Lung microvascular endothelial cell (primary cell): ENCODE measurements at regions not wholly inside any gene's neighbourhood (a gene's known extent, or its start where the extent isn't known, plus 50 kb on each side); places are given as distances from the start of the nearest gene placed in this dataset.
"Not testable (repeated sequence)": the region's sequence is repeated elsewhere in the genome, so short reads cannot be mapped to it uniquely, and the experiment has no call there.

ENCODE experiments used
- DNase-seq, 2 donors: peaks; one replicate each; pipeline versions ENCODE4 v3.0.0 to v3.0.0-alpha.2; 2010; ENCODE audit warnings: low read depth in 2 of 2

DNA sequence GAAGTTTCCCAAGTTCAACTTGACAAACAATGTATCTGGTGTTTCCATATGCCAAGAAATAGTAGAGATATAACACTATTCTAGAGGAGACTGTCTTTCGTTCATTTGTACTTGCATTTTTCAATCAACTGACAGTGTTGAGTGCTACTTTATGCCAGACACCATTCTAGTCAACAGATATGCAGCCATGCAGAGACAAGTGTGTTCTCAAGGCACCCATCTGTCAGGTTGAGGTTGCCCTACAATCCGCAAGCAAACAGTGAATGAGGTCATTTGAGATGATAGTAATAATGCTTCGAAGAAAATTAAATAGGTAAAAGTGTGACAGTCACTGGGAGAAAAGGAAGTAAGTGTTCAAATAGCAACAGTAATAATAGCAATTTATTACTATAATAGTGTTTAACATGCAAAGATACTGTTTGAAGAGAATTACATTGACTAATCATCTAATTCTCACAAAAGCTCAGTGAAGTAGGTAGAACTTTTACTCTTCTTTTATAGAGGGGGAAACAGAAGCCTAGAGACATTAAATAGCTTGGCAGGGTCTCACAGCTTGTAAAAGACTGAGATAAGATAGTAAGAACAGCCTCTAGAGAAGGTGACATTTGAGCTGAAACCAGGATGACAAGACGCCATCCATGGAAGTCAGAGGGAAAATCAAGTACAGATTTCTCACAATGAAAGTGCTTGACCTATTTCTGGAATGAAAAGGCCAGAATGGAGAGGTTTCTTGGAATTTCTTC, 936.9 kb downstream of the SORCS3 start:
- DNase-seq: no peak

GRCh38 chr10:105559333-105560097, 918.4 kb downstream of the SORCS3 start:
- no peak for DNase-seq

GRCh38 chr10:105550453-105550852, 909.4 kb downstream of the SORCS3 start:
- DNase-seq: not testable (repeated sequence)

DNA sequence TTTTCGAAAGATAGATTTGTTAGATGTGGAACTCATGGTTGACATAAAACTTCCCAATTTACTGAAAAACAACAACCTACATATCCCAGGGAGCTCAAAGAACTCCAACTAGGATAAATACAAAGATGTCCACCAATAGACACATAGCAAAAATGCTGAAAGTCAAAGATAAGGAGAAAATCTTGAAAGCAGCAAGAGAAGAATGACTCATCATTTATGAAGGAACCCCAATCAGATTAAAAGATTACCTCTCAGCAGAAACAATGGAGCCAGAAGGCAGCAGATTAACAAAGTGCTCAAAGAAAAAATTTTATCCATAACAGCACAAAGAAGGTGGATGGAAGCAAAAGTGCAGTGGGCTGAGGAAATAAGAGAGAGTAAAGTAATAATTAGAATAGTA, 908.6 kb downstream of the SORCS3 start:
- no peak for DNase-seq

DNA sequence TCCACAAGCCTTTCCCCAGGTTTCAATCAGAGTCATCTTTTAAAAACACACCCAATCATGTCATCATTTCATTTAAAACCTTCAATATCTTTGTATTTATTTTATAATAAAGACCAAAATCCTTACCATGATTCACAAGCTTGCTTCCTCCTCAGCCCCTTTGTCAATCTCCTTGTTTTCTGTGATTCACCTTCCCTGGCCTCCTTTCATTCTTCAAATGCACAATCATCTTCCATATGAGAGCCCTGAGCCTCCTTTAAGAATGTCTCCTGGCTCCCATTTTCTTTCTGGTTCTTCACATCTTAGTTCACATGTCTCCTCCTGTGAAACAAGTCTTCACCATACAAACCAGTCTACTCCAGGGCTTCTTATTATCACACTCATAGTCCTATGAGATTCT, 904.0 kb downstream of the SORCS3 start:
- DNase-seq: no peak

DNA sequence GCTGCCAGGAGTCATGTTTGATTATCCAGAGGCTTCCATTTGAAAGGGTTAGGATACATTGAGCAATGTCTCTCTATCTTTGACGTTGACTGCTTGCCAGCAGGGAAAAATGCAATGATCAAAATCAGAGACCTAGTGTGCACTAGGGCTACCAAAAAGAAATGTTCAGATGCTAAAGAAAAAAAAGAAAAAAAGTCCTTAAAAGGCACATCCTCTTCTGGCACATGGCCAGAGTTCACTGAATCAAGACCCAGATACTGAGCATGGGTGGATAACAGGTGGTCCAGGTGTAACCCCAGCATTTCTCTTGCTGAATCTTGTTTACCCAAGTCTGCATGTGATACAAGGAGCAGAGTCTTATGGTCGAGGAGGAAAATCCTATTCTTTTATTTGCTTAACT, 899.3 kb downstream of the SORCS3 start:
- no peak for DNase-seq

DNA sequence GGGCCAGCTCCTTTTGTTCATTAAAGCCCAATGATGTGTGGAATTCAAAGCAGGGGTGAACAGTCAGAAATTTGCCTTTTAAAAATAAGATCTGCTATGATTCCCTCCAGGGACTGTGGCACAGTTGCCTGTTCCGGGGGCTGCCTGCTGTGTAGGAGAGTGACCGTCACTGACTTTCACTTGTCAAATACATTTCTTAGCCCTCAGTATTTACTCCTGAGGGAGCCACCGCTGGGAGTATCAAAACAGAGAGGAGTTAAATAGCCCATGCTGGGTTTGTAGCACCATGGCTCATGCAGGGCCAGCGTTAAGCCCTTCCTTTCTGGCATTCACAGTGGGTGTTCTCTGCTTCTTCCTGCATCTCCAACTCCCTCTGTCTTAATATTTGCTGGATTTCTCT, 897.8 kb downstream of the SORCS3 start:
- no peak for DNase-seq

GRCh38 chr10:105535478-105535877, 894.4 kb downstream of the SORCS3 start:
- no peak for DNase-seq

DNA sequence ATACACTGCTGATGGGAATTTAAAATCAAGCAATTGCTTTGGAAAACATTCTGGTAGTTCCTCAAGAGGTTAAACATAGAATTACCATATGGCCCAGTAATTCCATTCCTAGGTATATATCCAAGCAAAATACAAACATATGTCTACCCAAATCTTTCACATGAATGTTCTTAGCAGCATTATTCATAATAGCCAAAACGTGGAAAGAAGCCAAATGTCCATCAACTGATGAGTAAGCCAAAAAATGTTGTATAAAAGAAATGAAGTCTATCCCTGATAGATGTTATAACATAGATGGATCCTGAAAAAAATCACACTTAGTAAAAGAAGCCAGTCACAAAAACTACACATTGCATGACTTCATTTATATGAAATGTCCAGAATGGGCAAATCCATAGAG, 893.0 kb downstream of the SORCS3 start:
- DNase-seq: no peak

GRCh38 chr10:105516511-105516910, 875.4 kb downstream of the SORCS3 start:
- DNase-seq: no peak

- no peak for DNase-seq
Measured at GRCh38 chr10:105514106-105514505, 873.0 kb downstream of the SORCS3 start.

DNA sequence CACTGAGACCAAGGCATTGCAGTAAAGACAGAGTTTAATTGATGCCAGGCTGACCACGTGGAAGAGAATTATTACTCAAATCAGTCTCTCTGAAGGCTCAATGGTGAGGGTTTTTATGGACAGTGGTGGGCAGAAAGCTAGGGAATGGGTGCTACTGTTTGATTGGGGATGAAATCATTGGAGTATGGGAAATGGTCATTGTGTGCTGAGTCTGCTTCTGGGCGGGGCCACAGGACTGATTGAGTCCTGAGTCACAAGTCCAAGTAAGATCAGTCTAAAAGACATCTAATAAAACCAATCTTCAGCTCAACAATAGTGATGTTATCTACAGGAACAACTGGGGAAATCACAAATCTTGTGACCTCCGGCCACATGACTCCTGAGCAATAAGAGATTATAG, 868.4 kb downstream of the SORCS3 start:
- no peak for DNase-seq

- no peak for DNase-seq
Measured at GRCh38 chr10:105506262-105506661, 865.2 kb downstream of the SORCS3 start.

DNA sequence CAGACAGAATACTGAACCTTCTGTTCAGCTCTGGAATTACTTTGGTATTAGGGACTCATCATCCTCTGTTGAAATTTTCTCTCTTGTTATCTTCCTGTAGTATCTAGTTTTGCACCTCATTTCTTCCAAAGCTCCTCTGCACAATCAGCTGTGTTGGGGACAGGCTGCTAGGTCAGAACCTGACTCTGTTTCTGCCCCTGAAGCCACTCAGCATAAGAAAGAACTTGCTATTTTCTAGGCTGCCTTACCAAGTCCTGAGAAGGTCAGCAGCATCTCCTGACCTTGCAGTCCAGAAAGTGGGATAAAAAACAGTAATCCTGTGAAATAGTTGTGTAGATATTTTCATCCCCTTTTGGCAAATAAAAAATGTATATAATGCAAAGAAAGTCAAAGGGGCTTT, 862.6 kb downstream of the SORCS3 start:
- DNase-seq: no peak

DNA sequence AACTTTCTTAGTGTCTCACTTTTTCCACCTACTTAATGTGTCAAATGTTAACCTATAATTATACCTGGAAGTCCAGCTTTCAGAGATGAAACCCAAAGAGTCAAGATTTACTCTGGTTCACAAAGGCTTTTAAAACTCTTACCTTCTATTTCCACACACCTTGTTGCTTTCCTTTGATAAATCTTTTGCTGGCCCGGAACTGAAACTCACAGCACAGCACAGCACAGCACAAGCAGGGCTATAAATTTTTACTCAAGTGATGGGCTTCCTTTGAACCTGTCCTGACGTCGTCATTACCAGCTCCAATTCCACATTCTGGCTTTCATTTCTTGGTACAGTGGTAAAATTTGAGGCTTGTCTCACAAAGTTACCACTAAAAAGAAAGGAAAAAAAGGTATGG, 861.0 kb downstream of the SORCS3 start:
- DNase-seq: no peak

GRCh38 chr10:105494944-105495343, 853.9 kb downstream of the SORCS3 start:
- DNase-seq: no peak

- no peak for DNase-seq
Measured at GRCh38 chr10:105494303-105494702, 853.2 kb downstream of the SORCS3 start.

- no peak for DNase-seq
Measured at GRCh38 chr10:105473170-105473569, 832.1 kb downstream of the SORCS3 start.

DNA sequence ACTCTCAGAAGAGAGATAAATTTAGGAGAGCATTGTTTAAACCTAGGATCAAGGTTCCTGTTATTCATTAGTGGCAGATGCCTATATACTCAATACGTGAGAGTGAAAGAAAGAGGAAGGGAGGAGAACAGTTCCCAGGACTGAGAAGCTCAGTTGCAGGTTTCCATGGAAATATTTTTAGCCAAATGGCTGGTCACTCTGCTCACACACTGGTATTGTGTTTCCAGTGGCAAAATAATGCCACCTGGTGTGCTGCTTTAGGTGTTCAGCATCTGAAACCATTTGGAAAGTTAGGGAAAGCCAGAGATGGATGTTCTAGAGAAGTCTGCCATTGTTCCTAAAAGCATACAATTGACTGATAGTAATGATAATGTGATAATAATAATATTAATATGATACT, 827.7 kb downstream of the SORCS3 start:
- DNase-seq: no peak

DNA sequence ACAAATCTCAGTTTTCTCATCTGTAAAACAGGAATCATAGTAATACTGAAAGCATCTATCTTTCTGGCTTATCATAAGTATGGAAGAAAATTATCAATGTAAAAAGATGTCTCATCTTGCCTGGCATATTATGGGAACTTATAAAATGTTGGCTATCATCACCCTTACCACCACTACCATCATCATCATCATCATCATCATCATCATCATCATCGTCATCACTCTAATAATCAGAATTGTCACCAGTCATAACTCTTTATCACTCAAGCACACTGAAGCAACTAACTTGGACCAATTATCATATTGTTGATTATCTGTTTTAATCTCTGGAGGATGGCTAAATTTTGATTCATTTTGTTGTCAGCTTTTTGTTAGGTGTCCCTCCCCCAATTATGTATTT, 825.4 kb downstream of the SORCS3 start:
- DNase-seq: no peak

- DNase-seq: no peak
Measured at GRCh38 chr10:105434970-105435369, 793.9 kb downstream of the SORCS3 start.

GRCh38 chr10:105413997-105414396, 772.9 kb downstream of the SORCS3 start:
- no peak for DNase-seq

DNA sequence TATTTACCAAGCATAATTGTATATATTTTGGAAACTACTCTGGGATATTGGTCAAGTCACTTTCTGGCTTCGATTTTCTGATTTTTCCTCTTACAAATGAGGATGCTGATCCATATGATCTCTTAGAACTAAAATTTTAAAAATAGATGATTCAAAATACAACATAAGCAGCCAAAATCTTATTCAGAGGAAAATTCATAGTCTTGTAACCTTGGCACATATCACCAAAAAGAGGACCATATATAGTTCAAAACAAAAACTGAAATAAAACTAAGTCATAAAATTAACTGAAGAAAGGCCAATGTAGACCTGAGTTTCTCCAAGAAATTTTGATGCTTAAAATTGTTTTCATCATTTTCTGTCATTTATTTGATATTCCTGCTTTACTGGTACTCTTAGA, 768.3 kb downstream of the SORCS3 start:
- DNase-seq: no peak
